ENCODE measurements at regions not wholly inside any gene's neighbourhood (a gene's known extent, or its start where the extent isn't known, plus 50 kb on each side); places are given as distances from the start of the nearest gene placed in this dataset.

DNA sequence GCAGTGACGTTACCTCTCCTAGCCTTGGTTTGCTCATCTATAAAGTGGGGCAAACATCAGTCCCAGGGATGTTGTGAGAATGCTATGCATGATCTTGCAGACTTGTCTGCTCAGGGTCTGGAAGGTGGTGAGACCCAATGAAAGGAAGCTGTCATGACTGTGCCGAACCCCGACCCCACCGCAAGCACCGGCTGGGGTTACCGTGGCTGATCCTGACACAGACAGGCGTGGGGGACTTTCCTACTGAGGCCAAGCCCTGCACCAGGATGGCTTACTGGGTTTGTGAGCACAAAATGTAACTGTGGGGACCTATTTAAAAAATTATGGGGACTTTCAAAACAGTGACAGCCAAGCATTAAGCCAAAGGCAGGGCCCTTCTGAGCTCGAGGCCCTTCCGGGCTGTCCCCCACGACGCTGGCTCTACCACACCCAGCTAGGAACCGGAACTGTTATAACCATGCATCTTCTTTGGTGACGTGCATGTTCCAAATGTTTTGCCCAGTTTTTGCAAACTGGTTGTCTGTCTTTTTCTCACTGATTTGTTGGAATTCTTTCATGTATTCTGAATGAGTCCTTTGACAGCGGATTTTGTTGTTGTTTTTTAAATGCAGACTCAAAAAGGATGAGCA is 76.6 kb upstream of the PMEPA1 start:
- POLR2A ChIA-PET (ENCODE audit: unreplicated experiment) = no interaction called here
- dilution Hi-C loops (cut with HindIII; ENCODE audit: low sequenced_read_pairs, unreplicated experiment) (no loop called here), intact Hi-C loops (cut with micrococcal nuclease) (no loop called here), in situ Hi-C loops (cut with MboI; ENCODE audit: low sequenced_read_pairs) (no loop called here)
- no peak overlapping the region for H3K23ac ChIP-seq (ENCODE audit: low read depth, low read length)
- TF ChIP-seq CHD1 (IDR thresholded peaks at IDR 0.05; ENCODE audit: low read depth, low read length) (no peak), FOS (IDR thresholded peaks at IDR 0.05; ENCODE audit: low read depth, low read length) (no peak), MAFK (IDR thresholded peaks at IDR 0.05; ENCODE audit: low read depth, low read length) (no peak), BHLHE40 (IDR thresholded peaks at IDR 0.05; ENCODE audit: low read depth, low read length) (no peak), MAZ (IDR thresholded peaks at IDR 0.05; ENCODE audit: borderline replicate concordance, low read depth, low read length) (no peak), RAD21 (IDR thresholded peaks at IDR 0.05; ENCODE audit: low read length) (no peak), SMC3 (IDR thresholded peaks at IDR 0.05; ENCODE audit: low read depth, low read length) (no peak), CEBPB (IDR thresholded peaks at IDR 0.05; ENCODE audit: low read depth, low read length) (no peak)
- TF ChIP-seq, protein P1, sequence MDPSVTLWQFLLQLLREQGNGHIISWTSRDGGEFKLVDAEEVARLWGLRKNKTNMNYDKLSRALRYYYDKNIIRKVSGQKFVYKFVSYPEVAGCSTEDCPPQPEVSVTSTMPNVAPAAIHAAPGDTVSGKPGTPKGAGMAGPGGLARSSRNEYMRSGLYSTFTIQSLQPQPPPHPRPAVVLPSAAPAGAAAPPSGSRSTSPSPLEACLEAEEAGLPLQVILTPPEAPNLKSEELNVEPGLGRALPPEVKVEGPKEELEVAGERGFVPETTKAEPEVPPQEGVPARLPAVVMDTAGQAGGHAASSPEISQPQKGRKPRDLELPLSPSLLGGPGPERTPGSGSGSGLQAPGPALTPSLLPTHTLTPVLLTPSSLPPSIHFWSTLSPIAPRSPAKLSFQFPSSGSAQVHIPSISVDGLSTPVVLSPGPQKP (IDR thresholded peaks at IDR 0.05; ENCODE audit: borderline replicate concordance, low read depth, low read length) = no peak
- TF ChIP-seq, protein P2, sequence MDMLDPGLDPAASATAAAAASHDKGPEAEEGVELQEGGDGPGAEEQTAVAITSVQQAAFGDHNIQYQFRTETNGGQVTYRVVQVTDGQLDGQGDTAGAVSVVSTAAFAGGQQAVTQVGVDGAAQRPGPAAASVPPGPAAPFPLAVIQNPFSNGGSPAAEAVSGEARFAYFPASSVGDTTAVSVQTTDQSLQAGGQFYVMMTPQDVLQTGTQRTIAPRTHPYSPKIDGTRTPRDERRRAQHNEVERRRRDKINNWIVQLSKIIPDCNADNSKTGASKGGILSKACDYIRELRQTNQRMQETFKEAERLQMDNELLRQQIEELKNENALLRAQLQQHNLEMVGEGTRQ (IDR thresholded peaks at IDR 0.05; ENCODE audit: low read depth, low read length) = no peak
- TF ChIP-seq, protein P3, sequence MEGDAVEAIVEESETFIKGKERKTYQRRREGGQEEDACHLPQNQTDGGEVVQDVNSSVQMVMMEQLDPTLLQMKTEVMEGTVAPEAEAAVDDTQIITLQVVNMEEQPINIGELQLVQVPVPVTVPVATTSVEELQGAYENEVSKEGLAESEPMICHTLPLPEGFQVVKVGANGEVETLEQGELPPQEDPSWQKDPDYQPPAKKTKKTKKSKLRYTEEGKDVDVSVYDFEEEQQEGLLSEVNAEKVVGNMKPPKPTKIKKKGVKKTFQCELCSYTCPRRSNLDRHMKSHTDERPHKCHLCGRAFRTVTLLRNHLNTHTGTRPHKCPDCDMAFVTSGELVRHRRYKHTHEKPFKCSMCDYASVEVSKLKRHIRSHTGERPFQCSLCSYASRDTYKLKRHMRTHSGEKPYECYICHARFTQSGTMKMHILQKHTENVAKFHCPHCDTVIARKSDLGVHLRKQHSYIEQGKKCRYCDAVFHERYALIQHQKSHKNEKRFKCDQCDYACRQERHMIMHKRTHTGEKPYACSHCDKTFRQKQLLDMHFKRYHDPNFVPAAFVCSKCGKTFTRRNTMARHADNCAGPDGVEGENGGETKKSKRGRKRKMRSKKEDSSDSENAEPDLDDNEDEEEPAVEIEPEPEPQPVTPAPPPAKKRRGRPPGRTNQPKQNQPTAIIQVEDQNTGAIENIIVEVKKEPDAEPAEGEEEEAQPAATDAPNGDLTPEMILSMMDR (conservative IDR thresholded peaks at IDR 0.05; ENCODE audit: low read depth, low read length) = no peak
- no peaks in the 10 kb centered on the region for H4K20me1 ChIP-seq (ENCODE audit: insufficient read depth, low read length)
- H3K9ac ChIP-seq (ENCODE audit: low read depth, low read length) = no peak overlapping the region
- no peak overlapping the region for H2AFZ ChIP-seq (replicated peaks; ENCODE audit: low read length, poor library complexity)
- H4K5ac ChIP-seq (ENCODE audit: low read depth, low read length) = no peak overlapping the region
- H3K9me1 ChIP-seq (ENCODE audit: insufficient read depth, low read length) = no peaks in the 10 kb centered on the region
- no peak overlapping the region for H2AK5ac ChIP-seq (ENCODE audit: low read depth, low read length)
- no peak for ATAC-seq (ENCODE audit: low read depth)
- no peaks in the 10 kb centered on the region for H3K4me1 ChIP-seq (ENCODE audit: control insufficient read depth, insufficient read depth, low read length)
- no peak overlapping the region for H3K4me2 ChIP-seq (ENCODE audit: low read depth, low read length)
- H3K27ac ChIP-seq (ENCODE audit: insufficient read depth, low read length) = no peak overlapping the region
- H2BK120ac ChIP-seq (ENCODE audit: low read depth, low read length) = no peak overlapping the region
- H3K9me3 ChIP-seq (ENCODE audit: control insufficient read depth, insufficient read depth, low read length) = no peaks in the 10 kb centered on the region
- H3K56ac ChIP-seq (ENCODE audit: extremely low read depth, insufficient read depth, low read length) = no peak overlapping the region
- CTCF ChIA-PET = no interaction called here
- H2BK15ac ChIP-seq (ENCODE audit: low read depth, low read length) = no peak overlapping the region
- H4K8ac ChIP-seq (ENCODE audit: low read depth in 2 of 2, low read length in 2 of 2) = no peak overlapping the region
- no TSS peak for BruUV-seq (replicated peaks)
- H2AK9ac ChIP-seq (replicated peaks; ENCODE audit: low read depth, low read length, poor library complexity) = no peak overlapping the region
- no peaks in the 10 kb centered on the region for H3K79me1 ChIP-seq (ENCODE audit: low read depth in 1 of 2, low read length in 2 of 2)
- no peak overlapping the region for H2BK20ac ChIP-seq (ENCODE audit: low read depth, low read length)
- no peak overlapping the region for H2BK5ac ChIP-seq (ENCODE audit: low read depth, low read length, poor library complexity, severe bottlenecking)
- no peak for DNase-seq
- no peak overlapping the region for H3K14ac ChIP-seq (replicated peaks; ENCODE audit: low read depth, low read length)
- H3K18ac ChIP-seq (ENCODE audit: low read depth, low read length) = no peak overlapping the region
- no peak overlapping the region for H3K4ac ChIP-seq (ENCODE audit: low read depth, low read length)
- WGBS, 2 experiments (ENCODE audit: extremely low coverage in 2 of 2, insufficient read length in 1 of 2) = 74% methylated on average over 6 of the region's 14 CpGs; no CpG with 5 or more reads in 1 of the 2 experiments
- peaks cover 2% of the 10 kb centered on the region; the same call in 1 of the 2 replicates for H3K27me3 ChIP-seq (ENCODE audit: control insufficient read depth, insufficient read depth, low read length)
- H3K4me3 ChIP-seq (ENCODE audit: insufficient read depth, low read depth, low read length) = no peak overlapping the region
- no peak overlapping the region for H4K91ac ChIP-seq (ENCODE audit: insufficient read depth, low read depth, low read length)
- no peaks in the 10 kb centered on the region for H3K36me3 ChIP-seq (ENCODE audit: control insufficient read depth, insufficient read depth, low read length)

Measured in IMR-90 (cell line).